ENCODE measurements at regions not wholly inside any gene's neighbourhood (a gene's known extent, or its start where the extent isn't known, plus 50 kb on each side); places are given as distances from the start of the nearest gene placed in this dataset.

DNA sequence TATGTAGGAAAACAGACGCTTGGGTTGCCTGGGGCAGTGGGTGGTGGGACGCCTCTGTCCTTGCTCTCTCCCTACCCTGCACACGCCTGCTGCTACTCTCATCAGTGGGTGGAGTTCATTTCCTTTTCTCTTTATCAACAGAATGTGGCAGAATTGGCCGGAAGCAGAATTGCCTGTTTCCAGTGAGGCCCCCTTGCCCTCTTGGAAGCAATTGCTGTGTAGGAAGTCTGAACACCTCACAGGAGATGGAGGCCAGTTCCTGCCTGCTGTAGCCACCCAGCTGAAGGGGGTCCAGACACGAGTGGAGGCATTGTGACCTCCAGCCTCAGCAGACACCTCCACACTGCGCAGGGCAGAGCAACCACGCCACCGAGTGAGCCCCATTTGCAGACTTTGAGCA, 331.6 kb upstream of the ZNF32 start:
- TF ChIP-seq, protein P1, sequence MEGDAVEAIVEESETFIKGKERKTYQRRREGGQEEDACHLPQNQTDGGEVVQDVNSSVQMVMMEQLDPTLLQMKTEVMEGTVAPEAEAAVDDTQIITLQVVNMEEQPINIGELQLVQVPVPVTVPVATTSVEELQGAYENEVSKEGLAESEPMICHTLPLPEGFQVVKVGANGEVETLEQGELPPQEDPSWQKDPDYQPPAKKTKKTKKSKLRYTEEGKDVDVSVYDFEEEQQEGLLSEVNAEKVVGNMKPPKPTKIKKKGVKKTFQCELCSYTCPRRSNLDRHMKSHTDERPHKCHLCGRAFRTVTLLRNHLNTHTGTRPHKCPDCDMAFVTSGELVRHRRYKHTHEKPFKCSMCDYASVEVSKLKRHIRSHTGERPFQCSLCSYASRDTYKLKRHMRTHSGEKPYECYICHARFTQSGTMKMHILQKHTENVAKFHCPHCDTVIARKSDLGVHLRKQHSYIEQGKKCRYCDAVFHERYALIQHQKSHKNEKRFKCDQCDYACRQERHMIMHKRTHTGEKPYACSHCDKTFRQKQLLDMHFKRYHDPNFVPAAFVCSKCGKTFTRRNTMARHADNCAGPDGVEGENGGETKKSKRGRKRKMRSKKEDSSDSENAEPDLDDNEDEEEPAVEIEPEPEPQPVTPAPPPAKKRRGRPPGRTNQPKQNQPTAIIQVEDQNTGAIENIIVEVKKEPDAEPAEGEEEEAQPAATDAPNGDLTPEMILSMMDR (conservative IDR thresholded peaks at IDR 0.05): no peak
- TF ChIP-seq EZH2 (IDR thresholded peaks at IDR 0.05; ENCODE audit: low read depth): no peak

Measured in PC-9 (cell line).